IMR-90 (cell line): ENCODE measurements at regions not wholly inside any gene's neighbourhood (a gene's known extent, or its start where the extent isn't known, plus 50 kb on each side); places are given as distances from the start of the nearest gene placed in this dataset.

Source experiments
- ATAC-seq: fragments of 200-7000 bp; cut with Tn5 transposase; 2 replicates; pipeline ENCODE4 v1.9.1; 2020; ENCODE audit warnings: low read depth, mild to moderate bottlenecking, moderate library complexity
- BruUV-seq: library from RNA; stranded (reverse); fragments of 400-500 nt; replicated peaks from 2 replicates; lab custom pipeline; 2021; lab: Mats Ljungman, UMichigan
- CTCF ChIA-PET: fragments of 300-600 bp; formaldehyde crosslinking; extraction: SDS; loops from one replicate; lab custom pipeline; 2021; ENCODE audit warnings: antibody characterized with exemption; lab: Yijun Ruan, JAX
- POLR2A ChIA-PET: fragments of 300-600 bp; sonication (Branson Sonifier 250); formaldehyde crosslinking; loops from one replicate; lab custom pipeline; 2022; ENCODE audit warnings: antibody characterized with exemption; ENCODE audit not compliant: unreplicated experiment; lab: Charles Lee
- DNase-seq: peaks from one replicate; pipeline ENCODE4 v3.0.0; 2013
- H2AFZ ChIP-seq: replicated peaks from 2 replicates; pipeline ENCODE3; 2013; ENCODE audit warnings: low read length, mild to moderate bottlenecking; ENCODE audit not compliant: poor library complexity
- H2AK5ac ChIP-seq: 2 replicates; pipeline ENCODE4 v1.6.1; 2013; ENCODE audit warnings: low read depth, low read length, inconsistent platforms
- H2AK9ac ChIP-seq: replicated peaks from 2 replicates; pipeline ENCODE3; 2013; ENCODE audit warnings: mild to moderate bottlenecking, low read depth, low read length, moderate library complexity; ENCODE audit not compliant: poor library complexity
- H2BK120ac ChIP-seq: 2 replicates; pipeline ENCODE4 v1.6.1; 2013; ENCODE audit warnings: low read depth, low read length, inconsistent platforms
- H2BK15ac ChIP-seq: 3 replicates; pipeline ENCODE4 v1.6.1; 2013; ENCODE audit warnings: low read depth, low read length, inconsistent platforms
- H2BK20ac ChIP-seq: 2 replicates; pipeline ENCODE4 v1.6.1; 2013; ENCODE audit warnings: low read depth, mild to moderate bottlenecking, inconsistent platforms, low read length, moderate library complexity
- H2BK5ac ChIP-seq: 2 replicates; pipeline ENCODE4 v1.6.1; 2013; ENCODE audit warnings: mild to moderate bottlenecking, low read depth, low read length, inconsistent platforms; ENCODE audit not compliant: poor library complexity, severe bottlenecking
- H3K14ac ChIP-seq: replicated peaks from 2 replicates; pipeline ENCODE4 v1.6.1; 2013; ENCODE audit warnings: low read depth, low read length, inconsistent platforms
- H3K18ac ChIP-seq: 2 replicates; pipeline ENCODE4 v1.6.1; 2013; ENCODE audit warnings: low read depth, low read length, control low read depth
- H3K23ac ChIP-seq: 2 replicates; pipeline ENCODE4 v1.6.1; 2013; ENCODE audit warnings: low read depth, low read length, inconsistent platforms
- H3K27ac ChIP-seq: 2 replicates; pipeline ENCODE4 v1.5.1; 2013; ENCODE audit warnings: mild to moderate bottlenecking, control low read depth, low read length; ENCODE audit not compliant: insufficient read depth
- H3K27me3 ChIP-seq: 2 replicates; pipeline ENCODE4 v1.6.1; 2013; ENCODE audit warnings: low read length; ENCODE audit not compliant: control insufficient read depth, insufficient read depth
- H3K36me3 ChIP-seq: 2 replicates; pipeline ENCODE4 v1.6.1; 2013; ENCODE audit warnings: low read length, mixed read lengths; ENCODE audit not compliant: control insufficient read depth, insufficient read depth
- H3K4ac ChIP-seq: 2 replicates; pipeline ENCODE4 v1.6.1; 2013; ENCODE audit warnings: low read depth, low read length, inconsistent platforms
- H3K4me1 ChIP-seq: 2 replicates; pipeline ENCODE4 v1.6.1; 2013; ENCODE audit warnings: low read length, mixed read lengths; ENCODE audit not compliant: control insufficient read depth, insufficient read depth
- H3K4me2 ChIP-seq: 2 replicates; pipeline ENCODE4 v1.6.1; 2013; ENCODE audit warnings: low read depth, mild to moderate bottlenecking, control low read depth, low read length, moderate library complexity
- H3K4me3 ChIP-seq: 2 replicates; pipeline ENCODE4 v1.5.1; 2013; ENCODE audit warnings: low read depth, mild to moderate bottlenecking, control low read depth, low read length, moderate library complexity; ENCODE audit not compliant: insufficient read depth
- H3K56ac ChIP-seq: 2 replicates; pipeline ENCODE4 v1.6.1; 2013; ENCODE audit warnings: low read length, inconsistent platforms; ENCODE audit not compliant: insufficient read depth; ENCODE audit errors: extremely low read depth
- H3K79me1 ChIP-seq, 2 experiments: 2 replicates each; pipeline ENCODE4 v1.6.1; 2013; ENCODE audit warnings: low read length in 2 of 2, inconsistent platforms in 1 of 2, low read depth in 1 of 2
- H3K9ac ChIP-seq: 2 replicates; pipeline ENCODE4 v1.6.1; 2013; ENCODE audit warnings: low read depth, low read length, control low read depth
- H3K9me1 ChIP-seq: 2 replicates; pipeline ENCODE4 v1.6.1; 2013; ENCODE audit warnings: low read length, inconsistent platforms; ENCODE audit not compliant: insufficient read depth
- H3K9me3 ChIP-seq: 2 replicates; pipeline ENCODE4 v1.6.1; 2013; ENCODE audit warnings: low read length; ENCODE audit not compliant: control insufficient read depth, insufficient read depth
- H4K20me1 ChIP-seq: 2 replicates; pipeline ENCODE4 v1.6.1; 2013; ENCODE audit warnings: low read length, inconsistent platforms; ENCODE audit not compliant: insufficient read depth
- H4K5ac ChIP-seq: 2 replicates; pipeline ENCODE4 v1.6.1; 2013; ENCODE audit warnings: mild to moderate bottlenecking, low read depth, low read length, control low read depth
- H4K8ac ChIP-seq, 2 experiments: 2 replicates each; pipeline ENCODE4 v1.6.1; 2013; ENCODE audit warnings: low read depth in 2 of 2, low read length in 2 of 2, control low read depth in 1 of 2, inconsistent platforms in 1 of 2
- H4K91ac ChIP-seq: 2 replicates; pipeline ENCODE4 v1.6.1; 2013; ENCODE audit warnings: low read depth, low read length, inconsistent platforms; ENCODE audit not compliant: insufficient read depth
- BHLHE40 ChIP-seq: fragments of 150-350 bp; IDR thresholded peaks from 2 replicates; pipeline ENCODE4 v1.6.1; 2016; ENCODE audit warnings: mild to moderate bottlenecking, low read depth, low read length
- FOS ChIP-seq: fragments of 150-350 bp; IDR thresholded peaks from 2 replicates; pipeline ENCODE4 v1.6.1; 2016; ENCODE audit warnings: low read depth, low read length
- MAFK ChIP-seq: IDR thresholded peaks from 2 replicates; pipeline ENCODE4 v1.6.1; 2012; ENCODE audit warnings: low read depth, low read length, improper control_type of control experiment
- NFE2L2 ChIP-seq: fragments of 150-350 bp; IDR thresholded peaks from 2 replicates; pipeline ENCODE4 v1.6.1; 2016; ENCODE audit warnings: low read depth, mild to moderate bottlenecking, low read length
- RFX5 ChIP-seq: IDR thresholded peaks from 2 replicates; pipeline ENCODE4 v1.8.0; 2012; ENCODE audit warnings: low read depth, mild to moderate bottlenecking, low read length, moderate library complexity
- dilution Hi-C: fragments of 300-500 bp; cut with HindIII; formaldehyde crosslinking; loops from one replicate; pipeline ENCODE4 v1.14.3; 2018; ENCODE audit warnings: low sequenced_read_pairs; ENCODE audit not compliant: unreplicated experiment
- in situ Hi-C: fragments of 300-500 bp; cut with MboI; formaldehyde crosslinking; loops from 3 replicates; pipeline ENCODE4 v1.14.3; 2019; ENCODE audit warnings: low sequenced_read_pairs, inconsistent platforms, mixed read lengths
- intact Hi-C: fragments of 100-400 bp; cut with micrococcal nuclease; formaldehyde crosslinking; loops from 2 replicates; pipeline ENCODE4 v1.10.0; 2022
- TF ChIP-seq, protein P1 (sequence below): conservative IDR thresholded peaks from 2 replicates; pipeline ENCODE4 v1.5.1; 2012; ENCODE audit warnings: mild to moderate bottlenecking, low read depth, low read length, improper control_type of control experiment
- TF ChIP-seq, protein P2 (sequence below): fragments of 150-350 bp; IDR thresholded peaks from 2 replicates; pipeline ENCODE4 v1.6.1; 2017; ENCODE audit warnings: mild to moderate bottlenecking, antibody characterized with exemption, low read length, low read depth

- Histone ChIP-seq H3K14ac (no peak overlapping the region), H2AFZ (no peak overlapping the region), H2BK120ac (no peak overlapping the region), H3K4me1 (no peaks in the 10 kb centered on the region), H3K79me1 (no peaks in the 10 kb centered on the region), H3K27ac (no peak overlapping the region), H2AK5ac (no peak overlapping the region), H4K8ac (no peak overlapping the region), H4K5ac (no peak overlapping the region), H4K91ac (no peak overlapping the region), H2BK15ac (no peak overlapping the region), H3K4me2 (no peak overlapping the region), H2BK20ac (no peak overlapping the region), H3K9ac (no peak overlapping the region), H4K20me1 (no peaks in the 10 kb centered on the region), H3K18ac (no peak overlapping the region), H3K9me3 (no peaks in the 10 kb centered on the region), H3K9me1 (no peaks in the 10 kb centered on the region), H3K27me3 (no peaks in the 10 kb centered on the region), H3K56ac (no peak overlapping the region), H3K4ac (no peak overlapping the region), H3K4me3 (no peak overlapping the region), H3K23ac (no peak overlapping the region), H2BK5ac (no peak overlapping the region), H3K36me3 (no peaks in the 10 kb centered on the region), H2AK9ac (no peak overlapping the region)
- ChIA-PET POLR2A (no interaction called here), CTCF (no interaction called here)
- BruUV-seq, result no TSS peak
- dilution Hi-C loops (no loop called here), in situ Hi-C loops (no loop called here), intact Hi-C loops (no loop called here)
- DNase-seq (no peak), ATAC-seq (no peak)
- no peak for TF ChIP-seq NFE2L2
- no peak for TF ChIP-seq BHLHE40
- TF ChIP-seq RFX5, result no peak
- TF ChIP-seq, protein P1, sequence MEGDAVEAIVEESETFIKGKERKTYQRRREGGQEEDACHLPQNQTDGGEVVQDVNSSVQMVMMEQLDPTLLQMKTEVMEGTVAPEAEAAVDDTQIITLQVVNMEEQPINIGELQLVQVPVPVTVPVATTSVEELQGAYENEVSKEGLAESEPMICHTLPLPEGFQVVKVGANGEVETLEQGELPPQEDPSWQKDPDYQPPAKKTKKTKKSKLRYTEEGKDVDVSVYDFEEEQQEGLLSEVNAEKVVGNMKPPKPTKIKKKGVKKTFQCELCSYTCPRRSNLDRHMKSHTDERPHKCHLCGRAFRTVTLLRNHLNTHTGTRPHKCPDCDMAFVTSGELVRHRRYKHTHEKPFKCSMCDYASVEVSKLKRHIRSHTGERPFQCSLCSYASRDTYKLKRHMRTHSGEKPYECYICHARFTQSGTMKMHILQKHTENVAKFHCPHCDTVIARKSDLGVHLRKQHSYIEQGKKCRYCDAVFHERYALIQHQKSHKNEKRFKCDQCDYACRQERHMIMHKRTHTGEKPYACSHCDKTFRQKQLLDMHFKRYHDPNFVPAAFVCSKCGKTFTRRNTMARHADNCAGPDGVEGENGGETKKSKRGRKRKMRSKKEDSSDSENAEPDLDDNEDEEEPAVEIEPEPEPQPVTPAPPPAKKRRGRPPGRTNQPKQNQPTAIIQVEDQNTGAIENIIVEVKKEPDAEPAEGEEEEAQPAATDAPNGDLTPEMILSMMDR, result no peak
- TF ChIP-seq MAFK, result peak; percentile 76
- TF ChIP-seq, protein P2, sequence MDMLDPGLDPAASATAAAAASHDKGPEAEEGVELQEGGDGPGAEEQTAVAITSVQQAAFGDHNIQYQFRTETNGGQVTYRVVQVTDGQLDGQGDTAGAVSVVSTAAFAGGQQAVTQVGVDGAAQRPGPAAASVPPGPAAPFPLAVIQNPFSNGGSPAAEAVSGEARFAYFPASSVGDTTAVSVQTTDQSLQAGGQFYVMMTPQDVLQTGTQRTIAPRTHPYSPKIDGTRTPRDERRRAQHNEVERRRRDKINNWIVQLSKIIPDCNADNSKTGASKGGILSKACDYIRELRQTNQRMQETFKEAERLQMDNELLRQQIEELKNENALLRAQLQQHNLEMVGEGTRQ, result no peak
- TF ChIP-seq FOS, result no peak
Observed at GRCh38 chr13:54445865-54446264, 1417.3 kb downstream of the OLFM4 start.
